HG03520 (cell line): ENCODE measurements at regions not wholly inside any gene's neighbourhood (a gene's known extent, or its start where the extent isn't known, plus 50 kb on each side); places are given as distances from the start of the nearest gene placed in this dataset.
"Not testable (repeated sequence)": the region's sequence is repeated elsewhere in the genome, so short reads cannot be mapped to it uniquely, and the experiment has no call there.

Experiments used
- ATAC-seq: cut with Tn5 transposase; IDR thresholded peaks from one replicate; pipeline ENCODE4 v1.9.1; 2021; ENCODE audit warnings: mild to moderate bottlenecking, moderate library complexity; ENCODE audit not compliant: unreplicated experiment

GRCh38 chr1:214141486-214141885 lies 139.5 kb upstream of the SMYD2 start:
- no peak for ATAC-seq

GRCh38 chr1:214143006-214143992 lies 137.7 kb upstream of the SMYD2 start:
- no peak for ATAC-seq

GRCh38 chr1:214144521-214144920 lies 136.4 kb upstream of the SMYD2 start:
- not testable (repeated sequence) for ATAC-seq

GRCh38 chr1:214146523-214146922 lies 134.4 kb upstream of the SMYD2 start:
- ATAC-seq = no peak

GRCh38 chr1:214154596-214155292 lies 126.2 kb upstream of the SMYD2 start:
- no peak for ATAC-seq

- ATAC-seq = no peak
Measured at GRCh38 chr1:214155987-214156625, 124.9 kb upstream of the SMYD2 start.

- no peak for ATAC-seq
Measured at GRCh38 chr1:214164173-214164572, 116.8 kb upstream of the SMYD2 start.

- no peak for ATAC-seq
Measured at GRCh38 chr1:214165850-214166374, 115.0 kb upstream of the SMYD2 start.

GRCh38 chr1:214174508-214175199 lies 106.3 kb upstream of the SMYD2 start:
- no peak for ATAC-seq

- ATAC-seq = no peak
Measured at GRCh38 chr1:214178102-214178501, 102.9 kb upstream of the SMYD2 start.

- no peak for ATAC-seq
Measured at GRCh38 chr1:214184992-214185391, 96.0 kb upstream of the SMYD2 start.

- no peak for ATAC-seq
Measured at GRCh38 chr1:214186103-214186824, 94.7 kb upstream of the SMYD2 start.

- no peak for ATAC-seq
Measured at GRCh38 chr1:214187121-214187900, 93.6 kb upstream of the SMYD2 start.

- ATAC-seq = no peak
Measured at GRCh38 chr1:214187933-214188332, 93.0 kb upstream of the SMYD2 start.

GRCh38 chr1:214188835-214189234 lies 92.1 kb upstream of the SMYD2 start:
- no peak for ATAC-seq

- ATAC-seq = no peak
Measured at GRCh38 chr1:214192825-214193643, 87.9 kb upstream of the SMYD2 start.

GRCh38 chr1:214193691-214194090 lies 87.3 kb upstream of the SMYD2 start:
- no peak for ATAC-seq

GRCh38 chr1:214198571-214198970 lies 82.4 kb upstream of the SMYD2 start:
- no peak for ATAC-seq
